Activated gamma-delta T cell treated with Interleukin-2 at 50 U/mL for 16 hours (primary cell): ENCODE measurements at regions not wholly inside any gene's neighbourhood (a gene's known extent, or its start where the extent isn't known, plus 50 kb on each side); places are given as distances from the start of the nearest gene placed in this dataset.
"Not testable (repeated sequence)": the region's sequence is repeated elsewhere in the genome, so short reads cannot be mapped to it uniquely, and the experiment has no call there.

Experiments used
- DNase-seq: peaks from one replicate; pipeline ENCODE4 v3.0.0-alpha.2; 2020

- no peak for DNase-seq
These were observed 595.8 kb upstream of the NR2F2 start for GRCh38 chr15:95734422-95735316.

GRCh38 chr15:95737060-95737459 lies 593.4 kb upstream of the NR2F2 start:
- no peak for DNase-seq

GRCh38 chr15:95739131-95739530 lies 591.4 kb upstream of the NR2F2 start:
- no peak for DNase-seq

GRCh38 chr15:95741830-95742229 lies 588.7 kb upstream of the NR2F2 start:
- DNase-seq: no peak

- no peak for DNase-seq
These were observed 588.2 kb upstream of the NR2F2 start for GRCh38 chr15:95742256-95742655.

GRCh38 chr15:95742836-95743235 lies 587.7 kb upstream of the NR2F2 start:
- DNase-seq: no peak

GRCh38 chr15:95757171-95757570 lies 573.3 kb upstream of the NR2F2 start:
- no peak for DNase-seq

GRCh38 chr15:95758451-95758850 lies 572.0 kb upstream of the NR2F2 start:
- no peak for DNase-seq

GRCh38 chr15:95758851-95759250 lies 571.6 kb upstream of the NR2F2 start:
- DNase-seq: no peak

- DNase-seq: no peak
These were observed 570.0 kb upstream of the NR2F2 start for GRCh38 chr15:95760508-95760907.

- no peak for DNase-seq
These were observed 568.9 kb upstream of the NR2F2 start for GRCh38 chr15:95761501-95762165.

- DNase-seq: no peak
These were observed 567.1 kb upstream of the NR2F2 start for GRCh38 chr15:95763426-95763825.

GRCh38 chr15:95765161-95765560 lies 565.3 kb upstream of the NR2F2 start:
- no peak for DNase-seq

- DNase-seq: no peak
These were observed 560.3 kb upstream of the NR2F2 start for GRCh38 chr15:95770196-95770595.

GRCh38 chr15:95772982-95773381 lies 557.5 kb upstream of the NR2F2 start:
- no peak for DNase-seq

GRCh38 chr15:95784508-95784907 lies 546.0 kb upstream of the NR2F2 start:
- DNase-seq: no peak

- DNase-seq: not testable (repeated sequence)
These were observed 545.2 kb upstream of the NR2F2 start for GRCh38 chr15:95785276-95785675.

GRCh38 chr15:95793231-95793630 lies 537.3 kb upstream of the NR2F2 start:
- no peak for DNase-seq

- no peak for DNase-seq
These were observed 535.1 kb upstream of the NR2F2 start for GRCh38 chr15:95795386-95795785.

GRCh38 chr15:95799286-95800200 lies 531.0 kb upstream of the NR2F2 start:
- DNase-seq: no peak

GRCh38 chr15:95804484-95804883 lies 526.0 kb upstream of the NR2F2 start:
- DNase-seq: no peak

- DNase-seq: no peak
These were observed 518.0 kb upstream of the NR2F2 start for GRCh38 chr15:95812491-95812890.

- DNase-seq: no peak
These were observed 515.6 kb upstream of the NR2F2 start for GRCh38 chr15:95814908-95815307.
